ENCODE measurements at regions not wholly inside any gene's neighbourhood (a gene's known extent, or its start where the extent isn't known, plus 50 kb on each side); places are given as distances from the start of the nearest gene placed in this dataset.

DNA sequence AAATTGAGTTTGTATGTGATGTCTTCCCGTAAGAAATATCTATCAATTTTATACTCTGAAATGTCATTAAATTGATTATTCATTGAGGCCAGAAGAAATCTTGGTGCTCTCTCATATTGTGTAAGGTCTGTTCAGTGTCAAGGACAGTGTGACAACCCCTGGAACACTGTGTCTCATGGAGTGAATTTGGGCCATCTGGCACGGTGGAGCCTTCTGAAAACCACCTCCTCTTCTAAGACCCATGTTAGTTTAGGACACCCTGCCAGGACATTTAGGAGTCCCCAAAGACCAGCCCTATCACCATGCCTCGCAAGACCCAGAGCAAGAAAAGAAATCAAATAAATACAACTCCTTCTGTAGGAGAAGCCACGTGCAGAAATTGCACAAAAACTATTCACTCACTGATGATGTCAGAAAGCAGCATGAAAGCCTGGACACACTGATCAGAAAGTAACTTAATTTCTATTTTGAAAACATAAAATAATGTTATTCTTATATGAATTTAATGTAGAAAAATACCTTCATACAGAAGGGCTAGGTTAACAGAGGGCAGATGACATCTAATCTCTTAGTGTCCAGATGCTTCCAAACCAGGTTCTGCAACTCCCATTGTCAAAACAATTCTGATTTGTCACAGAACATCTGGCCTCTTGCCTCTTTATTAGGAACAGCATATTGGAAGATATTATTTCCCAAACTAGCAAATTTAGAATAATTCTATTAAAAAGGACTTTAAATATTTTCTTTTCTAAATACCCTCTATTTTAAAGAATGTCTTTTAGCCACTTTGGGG lies 298.8 kb downstream of the NR2F1-AS1 start:
- no peak for DNase-seq
- in situ Hi-C loops (cut with MboI; ENCODE audit: low pct_unique_long_range_greater_than_20kb, low sequenced_read_pairs), result no loop called here

- no peak for DNase-seq
- in situ Hi-C loops (cut with MboI; ENCODE audit: low pct_unique_long_range_greater_than_20kb, low sequenced_read_pairs), result no loop called here
Observed at GRCh38 chr5:93280518-93280917, 300.5 kb downstream of the NR2F1-AS1 start.

- in situ Hi-C loops (cut with MboI; ENCODE audit: low pct_unique_long_range_greater_than_20kb, low sequenced_read_pairs), result no loop called here
- DNase-seq, result no peak
Observed at GRCh38 chr5:93279296-93279963, 301.6 kb downstream of the NR2F1-AS1 start.

GRCh38 chr5:93278896-93279295 lies 302.1 kb downstream of the NR2F1-AS1 start:
- no peak for DNase-seq
- in situ Hi-C loops (cut with MboI; ENCODE audit: low pct_unique_long_range_greater_than_20kb, low sequenced_read_pairs), result no loop called here

GRCh38 chr5:93277051-93277450 lies 304.0 kb downstream of the NR2F1-AS1 start:
- in situ Hi-C loops (cut with MboI; ENCODE audit: low pct_unique_long_range_greater_than_20kb, low sequenced_read_pairs), result no loop called here
- no peak for DNase-seq

GRCh38 chr5:93275376-93275775 lies 305.6 kb downstream of the NR2F1-AS1 start:
- DNase-seq, result no peak
- in situ Hi-C loops (cut with MboI; ENCODE audit: low pct_unique_long_range_greater_than_20kb, low sequenced_read_pairs), result no loop called here

DNA sequence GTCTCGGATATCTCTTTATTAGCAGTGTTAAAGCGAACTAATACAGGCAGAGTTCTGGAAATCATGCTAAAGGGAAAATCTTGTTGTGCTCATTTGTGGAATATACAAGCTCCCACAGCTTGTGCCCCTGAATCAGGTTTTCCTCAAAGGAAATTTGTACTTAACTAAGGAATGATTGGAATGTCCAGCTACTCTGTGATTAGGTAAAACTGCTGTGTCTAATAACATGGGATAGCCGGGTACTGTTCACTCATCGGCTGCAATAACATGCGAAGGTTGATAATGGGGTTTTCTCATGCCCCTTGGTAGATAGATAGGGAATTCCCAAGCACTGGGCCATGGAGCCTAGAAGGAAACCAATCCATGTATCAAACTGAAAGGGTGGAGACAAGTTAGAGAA lies 306.7 kb downstream of the NR2F1-AS1 start:
- in situ Hi-C loops (cut with MboI; ENCODE audit: low pct_unique_long_range_greater_than_20kb, low sequenced_read_pairs), result no loop called here

GRCh38 chr5:93273176-93273575 lies 307.8 kb downstream of the NR2F1-AS1 start:
- no peak for DNase-seq
- in situ Hi-C loops (cut with MboI; ENCODE audit: low pct_unique_long_range_greater_than_20kb, low sequenced_read_pairs), result no loop called here

More for the DNA sequence above, 306.7 kb downstream of the NR2F1-AS1 start:
- DNase-seq, result no peak

DNA sequence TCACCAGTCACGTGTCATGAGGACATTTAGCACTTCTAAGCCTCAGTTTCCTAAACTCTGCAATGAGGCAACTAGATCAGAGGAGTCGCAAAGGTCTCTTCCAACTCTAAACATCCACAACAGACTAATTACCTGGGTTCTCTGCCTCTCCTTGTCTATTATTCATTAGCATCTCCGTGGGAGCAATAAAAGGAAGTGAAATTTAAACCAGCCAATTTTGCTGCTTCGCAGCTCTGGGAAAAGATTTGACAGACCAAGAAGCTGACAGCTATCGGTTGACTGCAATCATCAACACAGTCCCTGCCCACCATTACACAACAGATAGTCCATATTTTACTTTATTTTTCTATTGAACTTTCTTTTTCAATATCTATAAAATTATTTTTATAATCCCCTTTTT lies 308.9 kb downstream of the NR2F1-AS1 start:
- in situ Hi-C loops (cut with MboI; ENCODE audit: low pct_unique_long_range_greater_than_20kb, low sequenced_read_pairs), result no loop called here
- peak; percentile 14 for DNase-seq

- in situ Hi-C loops (cut with MboI; ENCODE audit: low pct_unique_long_range_greater_than_20kb, low sequenced_read_pairs), result no loop called here
- DNase-seq, result no peak
Observed at GRCh38 chr5:93267736-93268135, 313.3 kb downstream of the NR2F1-AS1 start.

GRCh38 chr5:93267276-93267675 lies 313.7 kb downstream of the NR2F1-AS1 start:
- no peak for DNase-seq
- in situ Hi-C loops (cut with MboI; ENCODE audit: low pct_unique_long_range_greater_than_20kb, low sequenced_read_pairs), result no loop called here

GRCh38 chr5:93257616-93258015 lies 323.4 kb downstream of the NR2F1-AS1 start:
- DNase-seq, result no peak
- in situ Hi-C loops (cut with MboI; ENCODE audit: low pct_unique_long_range_greater_than_20kb, low sequenced_read_pairs), result no loop called here

DNA sequence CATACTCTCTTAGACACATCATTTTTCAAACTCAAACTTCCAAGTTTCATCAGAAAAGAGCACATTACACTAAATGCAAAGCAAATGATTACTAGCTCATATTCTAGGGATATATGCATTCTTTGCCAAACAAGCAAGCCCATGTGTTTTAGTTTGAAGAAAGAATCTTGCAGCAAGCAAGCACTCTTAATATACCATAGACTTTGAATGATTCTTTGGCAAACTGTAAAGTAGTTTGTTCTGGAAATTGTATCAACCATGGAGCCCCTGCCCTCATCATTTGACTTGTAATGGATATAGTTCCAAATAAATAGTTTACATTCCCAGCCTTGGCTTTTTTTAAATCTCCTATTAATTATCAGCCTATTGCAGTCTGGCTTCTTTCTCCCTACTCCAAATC lies 325.2 kb downstream of the NR2F1-AS1 start:
- DNase-seq, result no peak
- in situ Hi-C loops (cut with MboI; ENCODE audit: low pct_unique_long_range_greater_than_20kb, low sequenced_read_pairs), result no loop called here

- in situ Hi-C loops (cut with MboI; ENCODE audit: low pct_unique_long_range_greater_than_20kb, low sequenced_read_pairs), result no loop called here
- DNase-seq, result no peak
Observed at GRCh38 chr5:93252165-93252564, 328.9 kb downstream of the NR2F1-AS1 start.

GRCh38 chr5:93251347-93251746 lies 329.7 kb downstream of the NR2F1-AS1 start:
- in situ Hi-C loops (cut with MboI; ENCODE audit: low pct_unique_long_range_greater_than_20kb, low sequenced_read_pairs), result no loop called here

GRCh38 chr5:93250424-93250823 lies 330.6 kb downstream of the NR2F1-AS1 start:
- no peak for DNase-seq
- in situ Hi-C loops (cut with MboI; ENCODE audit: low pct_unique_long_range_greater_than_20kb, low sequenced_read_pairs), result no loop called here

More at GRCh38 chr5:93251347-93251746, 329.7 kb downstream of the NR2F1-AS1 start:
- no peak for DNase-seq

- in situ Hi-C loops (cut with MboI; ENCODE audit: low pct_unique_long_range_greater_than_20kb, low sequenced_read_pairs), result no loop called here
- no peak for DNase-seq
Observed at GRCh38 chr5:93249651-93250289, 331.2 kb downstream of the NR2F1-AS1 start.

DNA sequence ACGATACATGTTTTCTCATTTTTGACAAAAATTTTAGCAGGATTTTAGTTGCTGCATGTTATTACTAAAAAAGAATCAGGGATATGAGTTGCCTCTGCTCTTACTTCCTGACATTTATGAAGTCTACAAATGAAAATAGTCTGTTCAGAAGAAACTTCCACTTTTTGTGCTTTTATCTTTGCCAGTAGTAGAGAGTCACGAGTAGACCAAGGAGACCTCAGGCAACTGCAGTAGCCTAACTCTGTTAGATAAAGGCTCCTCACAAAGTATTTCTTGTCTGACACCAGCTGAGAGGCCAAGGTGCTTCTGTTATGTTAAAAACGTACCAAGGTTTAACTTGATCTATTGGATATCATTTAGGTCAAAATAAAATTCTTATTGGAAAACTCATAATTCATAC lies 333.9 kb downstream of the NR2F1-AS1 start:
- in situ Hi-C loops (cut with MboI; ENCODE audit: low pct_unique_long_range_greater_than_20kb, low sequenced_read_pairs), result no loop called here
- DNase-seq, result peak; percentile 4

- no peak for DNase-seq
- in situ Hi-C loops (cut with MboI; ENCODE audit: low pct_unique_long_range_greater_than_20kb, low sequenced_read_pairs), result no loop called here
Observed at GRCh38 chr5:93246090-93246855, 334.7 kb downstream of the NR2F1-AS1 start.

Data from KBM-7 (cell line).